CMK (cell line): ENCODE measurements at regions not wholly inside any gene's neighbourhood (a gene's known extent, or its start where the extent isn't known, plus 50 kb on each side); places are given as distances from the start of the nearest gene placed in this dataset.

Experiments used
- DNase-seq: peaks from one replicate; pipeline ENCODE4 v3.0.0-alpha.2; 2010; ENCODE audit warnings: low read depth

DNA sequence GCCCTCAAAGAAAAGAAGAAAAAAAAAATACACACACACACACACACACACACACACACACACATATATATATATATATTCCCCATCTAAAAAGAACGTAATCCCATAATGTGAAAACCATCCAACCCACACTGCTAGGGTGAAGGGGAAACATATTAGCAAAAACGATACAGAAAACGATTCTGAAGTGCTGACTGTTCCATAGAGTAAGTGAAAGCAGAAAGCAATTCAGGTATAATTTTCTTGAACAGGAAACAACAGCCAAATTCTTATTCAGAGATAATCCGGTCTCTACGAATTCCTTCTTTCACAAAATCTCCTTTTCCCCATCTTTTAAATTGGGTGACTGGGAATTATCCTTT, 393.5 kb downstream of the NOVA1 start:
- DNase-seq: no peak

DNA sequence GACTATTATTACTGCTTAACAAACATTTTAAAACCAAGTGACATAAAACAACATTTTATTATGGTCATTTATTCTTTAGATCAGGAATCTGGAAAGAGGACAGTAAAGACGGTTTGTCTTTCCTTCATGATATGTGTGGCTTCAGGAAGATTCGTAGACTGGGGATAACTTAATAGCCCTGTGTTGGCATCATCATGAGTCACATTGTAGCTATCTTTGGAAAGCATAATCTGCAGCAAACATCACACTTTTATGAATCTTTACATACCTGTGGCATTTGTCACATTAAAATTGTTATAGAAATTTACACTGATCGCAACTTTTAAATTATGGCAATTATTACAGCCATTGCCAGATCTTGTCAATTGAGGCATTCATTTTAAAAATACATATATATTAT, 397.1 kb downstream of the NOVA1 start:
- no peak for DNase-seq

DNA sequence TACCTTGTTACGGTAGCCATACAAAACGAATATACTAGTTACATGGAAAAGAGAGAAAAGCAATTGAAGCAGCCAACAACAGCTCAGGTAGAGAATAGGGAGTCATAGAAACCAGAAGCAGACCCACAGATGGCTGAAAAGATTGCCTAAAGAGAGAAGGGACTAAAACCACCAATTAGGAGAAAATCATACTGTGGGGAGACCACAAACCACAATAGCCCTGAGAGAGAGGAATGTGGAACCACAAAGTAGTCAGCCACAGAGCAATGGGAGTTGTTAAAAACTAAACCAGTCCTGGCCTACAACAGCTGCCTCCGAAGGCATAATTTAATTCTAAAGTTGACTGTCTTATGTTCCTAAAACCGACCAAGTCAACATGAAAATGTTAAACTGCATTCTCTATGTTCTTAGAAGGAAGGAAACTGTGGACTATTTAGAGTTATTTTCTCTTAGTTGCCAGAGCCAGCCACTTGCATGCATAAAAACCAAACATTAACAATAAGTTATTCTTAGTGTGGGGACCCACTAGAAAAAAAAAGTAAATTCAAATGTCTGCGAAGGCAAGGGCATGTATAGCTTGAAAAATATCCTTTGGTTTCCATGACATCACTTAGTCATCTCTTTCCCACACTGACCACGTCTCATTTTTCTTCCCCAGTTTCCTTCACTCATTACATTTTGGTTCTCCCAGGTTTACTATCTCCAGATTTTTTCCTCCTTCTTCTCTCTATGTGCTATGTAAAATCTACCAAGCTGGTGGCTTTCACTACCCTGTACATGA, 398.1 kb downstream of the NOVA1 start:
- DNase-seq: peak; percentile 67

DNA sequence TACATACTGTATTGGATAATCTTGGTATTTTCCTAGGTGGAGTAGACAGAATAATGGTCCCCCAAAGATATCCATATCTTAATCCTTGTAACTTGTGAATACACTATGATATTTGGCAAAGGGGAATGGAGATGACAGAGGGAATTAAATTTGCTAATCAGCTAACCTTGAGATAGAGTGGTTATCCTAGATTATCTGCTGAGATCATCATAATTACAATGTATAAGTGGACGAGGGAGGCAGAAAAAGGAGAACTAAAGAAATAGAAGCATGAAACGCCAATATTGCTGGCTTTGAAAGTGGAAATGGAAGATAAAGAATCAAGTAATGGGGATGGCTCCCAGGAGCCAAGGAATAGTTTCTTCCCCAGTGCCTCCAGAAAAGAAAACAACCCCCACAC, 398.7 kb downstream of the NOVA1 start:
- DNase-seq: no peak

DNA sequence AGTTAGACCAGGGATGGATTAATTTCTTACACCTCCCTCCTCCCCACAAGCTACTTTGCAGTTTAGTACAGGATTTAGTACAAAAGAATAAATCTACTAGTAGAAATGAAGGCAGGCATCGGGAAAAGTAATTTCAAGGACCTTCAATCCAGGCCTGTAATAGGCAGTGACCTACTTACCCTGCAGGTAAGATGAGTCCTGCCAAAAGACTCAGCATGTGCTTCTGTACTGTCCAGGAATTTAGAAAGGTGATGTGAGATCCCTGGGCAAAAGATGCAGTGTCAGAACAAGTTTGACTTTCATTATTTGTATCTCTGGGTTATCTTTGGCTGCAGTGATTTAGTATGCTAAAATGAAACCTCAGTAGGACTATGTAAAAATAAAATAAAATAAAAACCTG, 403.0 kb downstream of the NOVA1 start:
- no peak for DNase-seq

DNA sequence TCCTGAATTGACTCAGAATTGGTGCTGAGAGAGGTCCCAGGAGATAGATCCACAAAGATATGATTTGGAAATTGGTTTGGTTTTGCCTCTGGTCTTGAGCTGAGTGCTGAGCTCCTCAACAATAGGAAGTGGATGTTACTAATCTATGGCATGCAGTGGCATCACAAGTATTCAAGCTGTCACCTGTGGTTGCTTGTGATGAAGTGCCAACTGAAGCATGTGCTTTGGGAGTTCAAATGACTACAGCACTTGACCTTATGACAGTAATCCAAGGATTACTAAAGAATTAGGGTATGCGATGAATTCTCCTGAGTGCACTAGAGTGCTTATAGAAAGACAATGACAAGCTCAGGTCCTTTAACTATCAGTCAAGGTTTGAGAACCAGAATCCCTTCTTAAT, 406.2 kb downstream of the NOVA1 start:
- no peak for DNase-seq

DNA sequence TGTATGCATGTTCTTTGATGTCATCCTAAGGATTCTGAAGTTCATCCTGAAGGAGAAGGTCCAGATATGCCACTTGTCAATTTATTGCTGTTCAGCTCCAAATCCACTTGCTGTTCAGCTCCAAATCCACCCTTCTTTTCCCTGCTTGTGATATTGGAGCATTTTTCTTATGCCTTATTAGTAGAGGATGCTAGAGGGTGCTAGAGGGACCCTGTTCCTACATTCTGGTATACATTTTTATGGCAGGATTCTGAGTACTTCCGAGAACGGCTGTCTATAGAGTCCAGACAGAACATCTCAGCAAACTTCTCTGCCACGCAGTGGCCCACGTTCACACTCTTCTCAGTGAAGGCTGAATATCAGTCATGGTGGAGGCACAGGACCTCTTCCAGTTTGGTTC, 406.7 kb downstream of the NOVA1 start:
- DNase-seq: no peak

DNA sequence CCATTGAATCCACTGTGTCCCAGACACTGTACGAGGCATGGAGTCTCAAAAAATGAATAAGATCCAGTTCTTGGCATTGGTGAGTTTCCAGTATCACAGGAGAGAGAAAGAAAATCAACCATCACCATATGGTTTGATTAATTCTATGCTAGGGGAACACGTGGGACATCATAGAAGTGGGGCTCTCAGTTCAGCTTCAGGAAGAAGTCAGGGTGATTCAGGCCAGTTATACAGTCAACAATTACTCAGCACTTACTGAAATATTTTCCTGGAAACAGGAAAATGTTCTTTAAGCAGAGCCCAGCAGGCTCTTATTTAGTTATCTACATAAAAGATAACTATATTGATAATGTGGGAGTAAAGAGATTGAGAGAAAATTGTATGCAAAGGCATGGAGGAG, 407.2 kb downstream of the NOVA1 start:
- no peak for DNase-seq

DNA sequence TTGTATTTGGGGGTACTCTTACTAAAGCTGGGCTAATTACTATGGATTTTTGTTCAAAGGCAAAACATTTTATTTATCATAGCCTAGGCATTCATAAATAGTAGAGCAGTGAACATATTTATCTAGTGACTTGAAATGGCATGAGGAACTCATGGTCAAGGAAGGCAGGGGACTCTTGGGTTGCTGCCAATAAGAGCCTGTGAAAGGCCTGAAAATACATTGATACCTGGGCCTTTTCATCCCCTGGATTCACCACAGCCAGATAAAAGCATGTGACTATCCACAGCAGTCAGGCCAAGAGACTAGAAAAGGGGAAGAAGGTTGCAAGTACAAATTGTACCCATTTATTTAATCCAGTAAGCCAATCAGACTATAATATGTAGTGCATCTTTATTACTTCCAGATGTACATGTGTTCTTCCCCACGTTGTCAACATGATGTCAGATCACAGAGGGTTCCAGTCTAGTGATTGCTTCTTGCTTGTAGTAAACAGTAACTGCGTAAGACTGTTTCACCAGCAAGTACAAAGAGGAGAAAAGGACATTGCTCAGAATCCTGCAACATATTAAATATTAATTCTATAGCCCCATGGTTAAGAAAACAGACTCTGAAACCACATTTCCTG, 409.7 kb downstream of the NOVA1 start:
- no peak for DNase-seq

DNA sequence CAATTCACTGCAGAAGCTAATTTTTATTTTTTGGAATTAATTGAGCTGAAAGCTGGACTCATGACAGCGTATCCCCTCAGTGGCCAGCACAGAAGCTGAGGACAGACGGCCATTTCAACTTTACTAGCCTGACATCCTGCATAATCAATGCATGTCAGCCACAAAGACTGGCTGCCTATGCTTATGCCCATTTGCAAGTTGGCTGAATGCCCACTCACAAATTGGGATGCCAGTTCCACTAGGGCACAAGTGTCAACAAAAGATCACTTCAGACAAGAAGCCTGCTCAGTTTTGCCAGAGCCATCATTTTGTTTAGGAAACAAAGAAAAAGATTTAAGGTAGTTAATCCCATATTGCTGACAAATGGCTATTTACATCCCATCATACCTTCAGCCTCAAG, 417.6 kb downstream of the NOVA1 start:
- DNase-seq: no peak

DNA sequence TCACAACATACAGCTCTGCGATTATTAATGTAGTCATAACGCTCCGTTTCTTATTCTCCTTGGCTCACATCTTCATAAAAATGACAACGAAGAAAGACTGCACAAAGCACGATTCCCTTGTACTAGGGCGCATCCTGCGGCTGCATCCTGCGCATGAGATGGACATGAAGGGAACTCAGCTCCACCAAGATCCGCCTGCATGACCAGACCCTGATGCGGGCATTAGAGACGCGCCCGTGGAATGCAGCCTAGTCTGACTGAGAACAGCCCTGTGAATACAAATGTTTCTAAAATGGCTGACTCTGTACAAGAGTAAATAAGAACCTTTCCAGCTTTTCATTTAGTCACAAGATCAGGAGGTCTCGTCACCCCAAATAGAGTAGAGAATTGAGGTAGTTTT, 422.2 kb downstream of the NOVA1 start:
- DNase-seq: no peak

DNA sequence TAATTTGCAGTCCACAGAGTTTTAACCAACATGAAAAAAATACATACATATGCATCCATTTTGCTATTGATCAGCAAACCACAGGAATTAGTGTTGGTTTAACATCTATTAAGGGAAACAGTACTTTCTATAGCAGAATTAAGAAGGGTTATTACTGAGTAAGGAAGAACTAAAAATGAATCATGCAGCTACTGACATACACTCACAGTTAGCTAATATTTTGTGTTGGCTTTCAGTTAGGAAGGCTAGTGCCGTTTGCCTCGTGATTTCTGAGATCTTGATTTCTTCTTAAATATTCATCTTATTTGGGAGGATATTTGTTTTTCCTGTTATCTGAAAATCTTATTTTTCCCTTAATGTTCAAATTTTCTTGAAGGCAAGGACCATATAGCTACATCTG, 423.4 kb downstream of the NOVA1 start:
- no peak for DNase-seq

DNA sequence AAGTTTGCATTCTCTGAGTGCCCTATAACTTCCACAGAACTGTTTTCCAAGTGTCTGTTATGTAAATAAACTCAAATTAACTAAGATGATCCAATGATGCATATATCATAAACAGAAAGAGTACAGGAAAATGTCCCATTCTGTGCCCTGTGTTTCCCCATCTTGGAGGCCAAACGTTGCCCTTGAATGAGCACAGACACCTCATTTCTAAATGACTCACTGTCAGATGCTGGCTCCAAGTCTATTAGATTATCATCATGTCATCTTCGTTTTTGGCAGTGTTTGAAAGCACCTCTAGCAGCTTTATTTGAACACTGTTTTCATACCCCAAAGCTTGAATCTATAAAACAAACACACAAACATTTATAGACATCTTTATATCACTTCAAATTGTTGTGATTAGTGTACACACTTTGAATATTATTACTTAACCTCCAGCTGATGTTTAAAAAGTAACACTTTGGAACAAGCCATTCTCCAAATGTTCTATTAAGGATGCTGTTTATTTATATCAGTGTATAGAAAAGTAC, 424.2 kb downstream of the NOVA1 start:
- no peak for DNase-seq

DNA sequence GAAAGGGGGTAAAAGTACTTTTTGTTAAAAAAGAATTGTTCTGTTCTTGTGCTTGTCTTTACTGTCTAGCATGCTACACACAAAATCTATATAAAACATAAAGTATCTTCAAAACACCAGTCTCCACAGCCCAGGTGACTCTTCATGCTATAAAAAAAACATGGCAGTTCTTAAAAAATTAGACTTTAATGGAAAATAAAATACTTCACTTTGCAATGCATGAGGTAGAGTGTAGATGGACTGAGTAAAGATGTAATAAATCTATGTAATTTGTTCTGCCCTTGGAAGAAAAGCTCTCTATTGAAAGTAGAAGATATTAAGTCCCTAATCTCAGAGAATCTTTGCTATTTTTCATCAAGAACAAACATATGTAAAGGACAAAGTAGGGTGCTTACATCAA, 425.4 kb downstream of the NOVA1 start:
- DNase-seq: no peak

DNA sequence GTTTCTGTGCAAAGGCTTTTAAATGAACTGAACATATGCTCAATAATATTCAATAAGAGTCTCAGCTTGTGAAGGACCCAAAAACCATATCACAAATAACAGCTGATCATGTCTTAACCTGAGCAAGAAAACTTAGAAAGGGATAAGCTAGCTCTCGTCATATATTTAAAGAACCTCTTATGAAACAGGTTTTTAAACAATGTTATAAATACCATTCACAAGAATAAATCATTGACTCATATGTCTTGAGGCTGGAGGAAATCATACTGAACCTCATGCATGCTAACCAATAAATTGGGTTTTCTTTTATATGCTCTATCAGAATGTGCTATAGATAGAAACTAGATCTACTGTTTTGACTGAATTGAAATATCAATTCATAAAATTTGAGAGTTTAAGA, 426.9 kb downstream of the NOVA1 start:
- DNase-seq: no peak

DNA sequence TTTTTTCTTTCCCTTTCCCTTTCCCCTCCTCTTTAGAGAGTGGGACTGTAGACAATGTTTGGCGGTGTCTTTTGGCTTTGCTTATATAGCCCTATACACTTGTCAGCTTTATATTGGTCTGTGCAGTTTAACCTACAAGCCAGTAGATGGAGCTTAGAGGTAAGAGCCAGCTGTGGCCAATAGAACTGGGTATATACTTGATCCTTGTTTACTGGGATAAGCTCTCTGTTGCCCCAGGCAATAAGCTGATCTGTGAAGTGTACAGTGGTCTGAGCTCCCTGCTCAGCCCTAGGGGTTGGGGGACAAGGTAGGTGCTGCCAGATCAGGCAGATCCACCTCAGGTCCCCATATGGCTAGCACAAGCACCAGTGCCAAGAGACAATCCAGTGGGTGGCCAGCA, 434.1 kb downstream of the NOVA1 start:
- DNase-seq: no peak

DNA sequence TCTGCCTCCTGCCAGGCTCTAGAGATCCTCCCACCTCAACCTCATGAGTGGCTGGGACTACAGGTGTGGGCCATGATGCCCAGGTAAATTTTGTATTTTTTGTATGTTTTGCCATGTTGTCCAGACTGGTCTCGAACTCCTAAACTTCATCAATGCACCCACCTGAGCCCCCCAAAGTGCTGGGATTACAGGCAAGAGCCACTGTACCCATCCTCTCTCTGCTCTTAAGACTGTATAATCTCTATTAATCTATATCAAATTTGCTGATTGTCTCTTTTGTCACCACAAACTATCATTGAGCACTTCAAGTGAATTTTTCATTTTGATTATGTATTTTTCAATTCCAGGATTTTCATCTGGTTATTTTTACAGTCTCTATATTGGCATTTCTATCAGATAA, 440.3 kb downstream of the NOVA1 start:
- no peak for DNase-seq

DNA sequence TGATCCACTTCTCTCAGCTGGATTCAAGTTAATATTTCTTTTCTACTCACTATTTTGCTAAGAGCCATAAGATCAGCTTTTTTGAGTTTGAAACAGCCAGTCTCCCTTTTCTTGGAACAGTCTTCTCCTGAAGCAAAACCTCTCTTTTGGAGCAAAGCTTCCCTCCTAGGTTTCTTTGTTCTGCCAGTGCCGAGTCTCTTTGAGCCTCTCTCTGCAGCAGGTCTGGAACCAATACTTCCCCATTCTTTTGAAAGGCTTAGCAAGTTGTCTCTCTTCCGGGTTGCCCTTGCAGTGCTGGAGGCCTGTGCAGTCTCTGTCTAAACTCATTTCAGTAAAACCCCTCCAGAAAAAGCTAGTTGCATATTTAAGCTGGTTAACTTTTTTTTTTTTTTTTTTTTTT, 454.8 kb downstream of the NOVA1 start:
- no peak for DNase-seq

DNA sequence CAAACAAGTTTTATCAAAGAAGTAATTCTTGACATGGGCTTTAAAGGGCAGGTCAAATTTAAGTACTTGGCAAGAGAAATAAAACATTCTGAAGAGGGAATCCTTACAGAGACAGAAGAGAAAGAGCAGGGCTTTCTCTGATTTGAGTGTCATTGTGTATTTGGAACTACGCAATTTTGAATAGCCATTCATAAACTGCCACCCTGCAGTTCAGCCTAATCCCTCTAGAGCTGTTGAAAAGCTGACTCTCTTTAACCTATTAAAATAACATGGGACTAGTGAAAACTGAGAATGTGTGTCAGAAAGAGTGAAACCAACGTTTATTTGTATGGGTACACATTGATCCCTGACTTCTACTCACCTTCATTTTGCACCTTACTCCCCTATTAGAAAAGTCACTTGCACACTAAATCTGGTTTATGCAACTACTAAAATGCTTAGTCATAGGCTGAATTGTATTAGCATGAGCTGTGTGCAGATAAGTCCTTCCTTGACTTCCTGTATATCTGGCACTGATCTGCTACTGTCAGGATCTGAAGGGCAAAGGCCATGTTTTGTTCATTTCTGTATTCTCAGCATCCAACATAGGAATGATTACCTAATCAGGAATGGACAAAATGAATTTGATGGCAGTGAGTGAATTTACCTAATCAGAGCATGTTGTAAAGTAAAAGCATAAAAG, 458.9 kb downstream of the NOVA1 start:
- no peak for DNase-seq

DNA sequence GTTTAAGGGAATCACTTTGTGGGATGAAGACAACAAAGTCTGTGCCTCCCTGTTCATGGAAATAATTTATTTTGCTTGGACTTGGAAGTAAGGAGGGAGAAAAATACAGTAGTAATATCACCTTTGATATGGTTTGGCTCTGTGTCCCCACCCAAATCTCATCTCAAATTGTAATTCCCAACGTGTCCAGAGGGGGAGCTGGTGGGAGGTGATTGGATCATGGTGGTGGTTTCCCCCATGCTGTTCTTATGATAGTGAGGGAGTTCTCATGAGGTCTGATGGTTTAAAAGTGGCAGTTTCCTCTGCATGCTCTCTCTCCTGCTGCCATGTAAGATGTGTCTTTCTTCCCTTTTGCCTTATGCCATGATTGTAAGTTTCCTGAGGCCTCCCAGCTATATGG, 460.7 kb downstream of the NOVA1 start:
- DNase-seq: no peak

DNA sequence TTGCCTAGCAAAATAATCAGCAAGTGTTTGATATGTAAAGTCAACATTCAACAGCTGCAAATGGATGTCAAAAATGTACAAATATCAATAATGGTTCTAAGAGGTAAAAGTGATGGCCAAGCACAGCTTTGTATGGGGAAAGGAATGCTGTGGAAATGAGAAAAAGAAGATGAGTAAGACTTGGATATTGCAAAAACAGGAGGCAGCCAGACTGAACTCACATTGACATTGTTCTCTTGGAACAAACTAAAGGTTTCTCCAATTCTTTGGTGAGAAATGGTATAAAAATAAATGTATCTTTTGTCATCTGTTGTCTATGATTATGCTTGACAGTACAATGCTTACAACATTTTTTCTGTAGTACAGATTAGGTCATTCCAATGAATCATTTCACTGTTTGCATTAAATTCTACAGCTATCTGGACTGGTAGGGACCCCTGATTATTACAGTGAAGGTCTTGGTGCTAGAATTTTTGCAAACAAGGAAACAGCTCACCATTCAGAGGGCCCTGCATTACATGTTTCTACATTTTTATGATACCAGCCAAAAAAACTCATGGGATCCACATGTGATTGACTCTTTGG, 465.7 kb downstream of the NOVA1 start:
- DNase-seq: no peak

DNA sequence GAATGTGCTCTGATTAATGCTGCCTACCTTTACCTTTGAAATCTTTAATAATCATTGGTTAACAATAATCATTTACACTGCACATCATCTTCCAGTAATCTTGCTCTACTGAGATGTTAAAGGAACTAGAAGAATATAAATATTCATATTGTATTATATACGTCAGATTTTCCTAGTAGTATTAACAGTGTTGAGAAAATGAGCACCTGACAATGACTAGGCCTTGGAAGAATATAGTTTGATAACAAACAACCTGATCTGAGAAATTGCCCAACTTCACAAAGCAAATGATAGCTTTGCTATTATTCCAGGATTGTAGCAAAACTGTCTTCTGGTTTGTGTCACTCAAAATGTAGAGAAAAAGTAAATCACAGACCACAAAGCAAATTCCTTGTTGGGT, 467.1 kb downstream of the NOVA1 start:
- DNase-seq: no peak
